HCT116 (cell line): ENCODE measurements at regions not wholly inside any gene's neighbourhood (a gene's known extent, or its start where the extent isn't known, plus 50 kb on each side); places are given as distances from the start of the nearest gene placed in this dataset.

ENCODE experiments used
- ATAC-seq: fragments of 200-7000 bp; cut with Tn5 transposase; 2 replicates; pipeline ENCODE4 v1.9.1; 2020; ENCODE audit warnings: mild to moderate bottlenecking, moderate library complexity
- BruUV-seq: library from RNA; stranded (reverse); fragments of 400-500 nt; replicated peaks from 2 replicates; lab custom pipeline; 2021; lab: Mats Ljungman, UMichigan
- CTCF ChIA-PET: fragments of 300-600 bp; sonication (Branson Sonifier 250); formaldehyde crosslinking; loops from one replicate; lab custom pipeline; 2021; ENCODE audit warnings: antibody characterized with exemption; lab: Charles Lee
- POLR2A ChIA-PET: fragments of 300-600, 350-600 bp; sonication (Branson Sonifier 250); formaldehyde crosslinking; loops from one replicate; lab custom pipeline; 2021; ENCODE audit warnings: antibody characterized with exemption; lab: Charles Lee
- RAD21 ChIA-PET, 2 experiments: fragments of 300-600 bp; sonication (Branson Sonifier 250); formaldehyde crosslinking; loops; one replicate each; lab custom pipeline; 2023; ENCODE audit warnings: low total read pairs in 2 of 2; ENCODE audit not compliant: uncharacterized antibody in 2 of 2, unreplicated experiment in 2 of 2, low non-redundant PET in 1 of 2; lab: Charles Lee
- DNase-seq: peaks from one replicate; pipeline ENCODE4 v3.0.0-alpha.2; 2010; ENCODE audit warnings: low read depth, low spot score
- H2AFZ ChIP-seq: fragments of 200-600 bp; shearing (Covaris generic), sonication (generic); 2 replicates; pipeline ENCODE4 v1.6.1; 2017; ENCODE audit warnings: low read depth, mixed run types, mixed read lengths, antibody characterized with exemption, low read length; ENCODE audit not compliant: poor library complexity, severe bottlenecking
- H3K27ac ChIP-seq: 2 replicates; pipeline ENCODE4 v1.5.1; 2012; ENCODE audit warnings: low read depth, low read length
- H3K27me3 ChIP-seq: fragments of 200-600 bp; sonication (generic); 2 replicates; pipeline ENCODE4 v1.6.1; 2016; ENCODE audit warnings: mixed run types, low read length, mixed read lengths; ENCODE audit not compliant: insufficient read depth
- H3K36me3 ChIP-seq, 2 experiments: fragments of 200-500 bp in 1 of 2; fragments of 200-600 bp in 1 of 2; sonication (Bioruptor generic) in 1 of 2; sonication (generic) in 1 of 2; 2 replicates each; pipeline versions ENCODE4 v1.5.1 to v1.6.1; 2014 to 2016; ENCODE audit warnings: low read length in 2 of 2, inconsistent platforms in 1 of 2, mixed read lengths in 1 of 2, mixed run types in 1 of 2; ENCODE audit not compliant: insufficient read depth in 2 of 2, control insufficient read depth in 1 of 2
- H3K4me1 ChIP-seq, 2 experiments: fragments of 200-600 bp in 1 of 2; sonication (generic) in 1 of 2; 2 replicates each; pipeline versions ENCODE4 v1.5.1 to v1.6.1; 2012 to 2017; ENCODE audit warnings: low read length in 2 of 2, inconsistent platforms in 1 of 2, mild to moderate bottlenecking in 1 of 2, mixed read lengths in 1 of 2, mixed run types in 1 of 2, moderate library complexity in 1 of 2; ENCODE audit not compliant: insufficient read depth in 2 of 2, control insufficient read depth in 1 of 2
- H3K4me2 ChIP-seq: fragments of 200-600 bp; sonication (generic); 2 replicates; pipeline ENCODE4 v1.6.1; 2017; ENCODE audit warnings: mixed run types, low read length, mixed read lengths
- H3K4me3 ChIP-seq, 2 experiments: fragments of 200-600 bp in 1 of 2; sonication (generic) in 1 of 2; replicated peaks in 1 of 2; 2 replicates each; pipeline ENCODE4 v1.5.1; 2011 to 2016; ENCODE audit warnings: low read length in 2 of 2, control low read depth in 1 of 2, low read depth in 1 of 2, mild to moderate bottlenecking in 1 of 2, mixed read lengths in 1 of 2, mixed run types in 1 of 2
- H3K79me2 ChIP-seq: fragments of 200-600 bp; sonication (generic); 2 replicates; pipeline ENCODE4 v1.6.1; 2017; ENCODE audit warnings: mild to moderate bottlenecking, mixed run types, low read length, moderate library complexity, mixed read lengths; ENCODE audit not compliant: insufficient read depth
- H3K9ac ChIP-seq: fragments of 200-600 bp; sonication (generic); 2 replicates; pipeline ENCODE4 v1.6.1; 2016; ENCODE audit warnings: low read length, mixed read lengths
- H3K9me2 ChIP-seq: fragments of 200-600 bp; sonication (generic), shearing (Covaris generic); 2 replicates; pipeline ENCODE4 v1.6.1; 2017; ENCODE audit warnings: mixed run types, mild to moderate bottlenecking, moderate library complexity; ENCODE audit not compliant: insufficient read depth
- H3K9me3 ChIP-seq, 2 experiments: fragments of 200-500 bp in 1 of 2; fragments of 200-600 bp in 1 of 2; sonication (Bioruptor generic) in 1 of 2; sonication (generic) in 1 of 2; 2 replicates each; pipeline ENCODE4 v1.6.1; 2014 to 2017; ENCODE audit warnings: low read length in 2 of 2, mixed read lengths in 2 of 2, inconsistent platforms in 1 of 2, low read depth in 1 of 2, mild to moderate bottlenecking in 1 of 2, mixed run types in 1 of 2, moderate library complexity in 1 of 2; ENCODE audit not compliant: control insufficient read depth in 1 of 2, insufficient read depth in 1 of 2
- H4K20me1 ChIP-seq: fragments of 200-600 bp; sonication (generic), shearing (Covaris generic); 2 replicates; pipeline ENCODE4 v1.6.1; 2017; ENCODE audit warnings: mixed run types, mild to moderate bottlenecking, moderate library complexity; ENCODE audit not compliant: insufficient read depth
- ELF1 ChIP-seq: IDR thresholded peaks from 2 replicates; pipeline ENCODE4 v1.6.1; 2012; ENCODE audit warnings: low read depth, borderline replicate concordance
- JUND ChIP-seq: IDR thresholded peaks from 2 replicates; pipeline ENCODE4 v1.6.1; 2012
- POLR2A ChIP-seq: IDR thresholded peaks from 2 replicates; pipeline ENCODE4 v1.7.0; 2011; ENCODE audit warnings: borderline replicate concordance; ENCODE audit not compliant: insufficient read depth, insufficient read length; ENCODE audit errors: extremely low read depth
- SIN3A ChIP-seq: IDR thresholded peaks from 2 replicates; pipeline ENCODE4 v1.6.1; 2012; ENCODE audit warnings: low read depth
- SP1 ChIP-seq: IDR thresholded peaks from 2 replicates; pipeline ENCODE4 v1.6.1; 2012; ENCODE audit warnings: low read depth
- intact Hi-C: fragments of 100-400 bp; cut with micrococcal nuclease; formaldehyde crosslinking; loops from 2 replicates; pipeline ENCODE4 v1.10.0; 2022
- TF ChIP-seq, protein P1 (sequence below): IDR thresholded peaks from 2 replicates; pipeline ENCODE4 v1.6.1; 2012

DNA sequence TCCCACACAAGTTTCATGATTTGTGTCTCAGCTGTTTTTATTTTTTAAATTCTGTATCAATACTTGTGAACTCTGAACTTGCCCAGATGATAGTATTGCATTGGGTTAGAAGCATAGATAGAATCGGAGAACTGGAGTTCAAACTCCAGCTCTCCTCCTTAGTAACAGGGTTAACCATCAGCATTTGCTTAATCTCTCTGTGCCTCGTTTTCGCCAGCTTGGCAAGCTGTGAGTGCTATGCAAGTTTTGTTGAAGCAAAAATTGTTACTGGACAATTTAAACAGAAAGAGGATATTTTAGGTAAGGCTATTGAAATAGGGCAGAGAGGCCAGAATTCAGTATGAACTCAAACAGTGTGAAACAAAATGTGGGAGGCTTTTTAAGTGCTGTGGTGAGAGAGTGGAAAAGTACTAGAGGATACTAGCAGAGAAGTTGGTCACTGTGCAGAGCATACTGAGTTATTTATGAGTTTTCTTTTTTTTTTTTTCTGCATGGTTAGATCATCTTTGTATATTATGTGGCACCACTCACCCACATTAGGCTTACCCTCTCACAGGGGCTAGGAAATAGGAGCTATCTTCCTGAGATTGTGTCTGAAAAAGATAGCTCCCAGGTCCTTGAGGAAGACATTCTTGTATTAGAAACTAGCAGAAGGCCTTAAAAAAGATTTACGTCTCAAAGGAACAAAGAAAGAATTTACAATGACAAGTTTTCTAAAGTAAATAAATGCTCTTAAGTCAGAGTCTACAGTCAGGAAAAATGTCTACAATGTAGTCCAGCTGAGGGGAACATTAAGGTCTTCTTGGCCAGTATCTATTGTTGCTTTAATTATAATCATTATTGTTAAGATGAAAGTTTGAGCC lies 1126.6 kb downstream of the FAT4 start:
- Histone ChIP-seq H3K27me3 (no peaks in the 10 kb centered on the region), H3K4me1 (no peaks in the 10 kb centered on the region), H3K9me3 (no peaks in the 10 kb centered on the region), H3K4me3 (no peak overlapping the region), H4K20me1 (no peaks in the 10 kb centered on the region), H3K9me2 (no peaks in the 10 kb centered on the region), H3K36me3 (no peaks in the 10 kb centered on the region), H3K4me2 (no peak overlapping the region), H3K27ac (no peak overlapping the region), H2AFZ (no peak overlapping the region), H3K79me2 (no peaks in the 10 kb centered on the region), H3K9ac (no peak overlapping the region)
- ChIA-PET CTCF (no interaction called here), POLR2A (no interaction called here), RAD21 (no interaction called here)
- intact Hi-C loops: no loop called here
- DNase-seq (no peak), ATAC-seq (no peak)
- TF ChIP-seq SIN3A: no peak
- TF ChIP-seq, protein P1, sequence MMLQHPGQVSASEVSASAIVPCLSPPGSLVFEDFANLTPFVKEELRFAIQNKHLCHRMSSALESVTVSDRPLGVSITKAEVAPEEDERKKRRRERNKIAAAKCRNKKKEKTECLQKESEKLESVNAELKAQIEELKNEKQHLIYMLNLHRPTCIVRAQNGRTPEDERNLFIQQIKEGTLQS: no peak
- TF ChIP-seq ELF1: no peak
- TF ChIP-seq POLR2A: no peak
- no peak for TF ChIP-seq SP1
- TF ChIP-seq JUND: no peak
- no TSS peak for BruUV-seq

DNA sequence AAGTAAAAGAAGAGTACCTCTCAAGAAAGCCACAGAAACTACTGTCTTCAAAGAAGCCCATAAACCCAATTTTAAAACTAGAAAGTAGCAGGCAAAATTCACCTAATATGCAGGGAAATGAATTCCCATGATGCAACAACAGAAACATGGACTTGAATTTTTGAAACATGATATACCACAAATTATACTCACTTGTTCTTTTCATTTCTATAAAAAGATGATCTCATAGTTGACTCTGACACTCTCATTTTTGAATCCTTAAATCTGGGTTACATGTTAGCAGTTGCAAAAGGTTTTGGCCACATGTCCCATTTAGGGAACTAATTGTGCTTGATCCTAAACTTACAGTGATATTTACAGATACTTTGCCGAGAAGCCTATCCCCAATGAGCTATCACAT lies 1130.8 kb downstream of the FAT4 start:
- H3K9ac ChIP-seq: no peak overlapping the region
- intact Hi-C loops: no loop called here
- H3K4me3 ChIP-seq: no peak overlapping the region
- no peak overlapping the region for H2AFZ ChIP-seq
- DNase-seq: no peak
- no peaks in the 10 kb centered on the region for H3K9me3 ChIP-seq
- no peaks in the 10 kb centered on the region for H3K4me1 ChIP-seq
- no peak for ATAC-seq
- H4K20me1 ChIP-seq: no peaks in the 10 kb centered on the region
- H3K79me2 ChIP-seq: no peaks in the 10 kb centered on the region
- RAD21 ChIA-PET: no interaction called here
- TF ChIP-seq SIN3A: no peak
- H3K4me2 ChIP-seq: no peak overlapping the region
- no TSS peak for BruUV-seq
- H3K9me2 ChIP-seq: no peaks in the 10 kb centered on the region
- POLR2A ChIA-PET: no interaction called here
- no peaks in the 10 kb centered on the region for H3K27me3 ChIP-seq
- H3K27ac ChIP-seq: no peak overlapping the region
- CTCF ChIA-PET: no interaction called here
- no peaks in the 10 kb centered on the region for H3K36me3 ChIP-seq
